ENCODE measurements at regions not wholly inside any gene's neighbourhood (a gene's known extent, or its start where the extent isn't known, plus 50 kb on each side); places are given as distances from the start of the nearest gene placed in this dataset.

GRCh38 chr13:50071379-50071778 lies 56.1 kb downstream of the KCNRG start:
- no peaks in the 10 kb centered on the region for H3K36me3 ChIP-seq
- H3K4me3 ChIP-seq, result no peak overlapping the region
- intact Hi-C loops (cut with DNase I), result no loop called here
- H3K27me3 ChIP-seq, result no peaks in the 10 kb centered on the region
- H3K9me3 ChIP-seq, result no peaks in the 10 kb centered on the region
- no peak for DNase-seq
- H3K4me1 ChIP-seq, result no peaks in the 10 kb centered on the region
- H3K27ac ChIP-seq, result no peak overlapping the region
- TF ChIP-seq, protein P1, sequence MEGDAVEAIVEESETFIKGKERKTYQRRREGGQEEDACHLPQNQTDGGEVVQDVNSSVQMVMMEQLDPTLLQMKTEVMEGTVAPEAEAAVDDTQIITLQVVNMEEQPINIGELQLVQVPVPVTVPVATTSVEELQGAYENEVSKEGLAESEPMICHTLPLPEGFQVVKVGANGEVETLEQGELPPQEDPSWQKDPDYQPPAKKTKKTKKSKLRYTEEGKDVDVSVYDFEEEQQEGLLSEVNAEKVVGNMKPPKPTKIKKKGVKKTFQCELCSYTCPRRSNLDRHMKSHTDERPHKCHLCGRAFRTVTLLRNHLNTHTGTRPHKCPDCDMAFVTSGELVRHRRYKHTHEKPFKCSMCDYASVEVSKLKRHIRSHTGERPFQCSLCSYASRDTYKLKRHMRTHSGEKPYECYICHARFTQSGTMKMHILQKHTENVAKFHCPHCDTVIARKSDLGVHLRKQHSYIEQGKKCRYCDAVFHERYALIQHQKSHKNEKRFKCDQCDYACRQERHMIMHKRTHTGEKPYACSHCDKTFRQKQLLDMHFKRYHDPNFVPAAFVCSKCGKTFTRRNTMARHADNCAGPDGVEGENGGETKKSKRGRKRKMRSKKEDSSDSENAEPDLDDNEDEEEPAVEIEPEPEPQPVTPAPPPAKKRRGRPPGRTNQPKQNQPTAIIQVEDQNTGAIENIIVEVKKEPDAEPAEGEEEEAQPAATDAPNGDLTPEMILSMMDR (IDR thresholded peaks at IDR 0.05), result no peak
- no peak overlapping the region for H3K9ac ChIP-seq (ENCODE audit: low read depth in 2 of 2, low read length in 2 of 2)

DNA sequence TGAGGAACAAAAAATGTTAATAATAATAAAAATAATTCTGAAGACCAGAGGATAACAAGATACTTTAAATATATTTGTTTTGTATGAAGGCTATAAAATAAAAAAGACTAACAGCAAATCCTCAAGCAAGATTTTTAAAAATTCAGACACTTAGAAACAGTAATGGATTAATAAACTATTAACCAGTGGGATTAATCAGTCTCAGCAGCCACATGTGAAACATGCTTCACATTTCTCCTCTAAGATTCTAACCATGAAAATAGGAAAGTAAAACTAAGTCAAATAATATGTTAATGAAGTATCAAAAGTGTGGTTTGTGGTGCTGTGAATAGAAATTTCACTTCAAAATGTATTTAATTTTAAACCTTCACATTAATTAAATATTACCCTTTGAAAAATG lies 57.4 kb downstream of the KCNRG start:
- no peak overlapping the region for H3K9ac ChIP-seq (ENCODE audit: low read depth in 2 of 2, low read length in 2 of 2)
- DNase-seq, result no peak
- no peaks in the 10 kb centered on the region for H3K9me3 ChIP-seq
- intact Hi-C loops (cut with DNase I), result no loop called here
- H3K4me3 ChIP-seq, result no peak overlapping the region
- TF ChIP-seq, protein P1 (IDR thresholded peaks at IDR 0.05), result no peak
- no peak overlapping the region for H3K27ac ChIP-seq
- H3K27me3 ChIP-seq, result no peaks in the 10 kb centered on the region
- no peaks in the 10 kb centered on the region for H3K36me3 ChIP-seq
- H3K4me1 ChIP-seq, result no peaks in the 10 kb centered on the region

GRCh38 chr13:50073340-50073739 lies 58.1 kb downstream of the KCNRG start:
- Histone ChIP-seq H3K27me3 (no peaks in the 10 kb centered on the region), H3K36me3 (no peaks in the 10 kb centered on the region), H3K4me1 (no peaks in the 10 kb centered on the region), H3K4me3 (no peak overlapping the region), H3K9me3 (no peaks in the 10 kb centered on the region), H3K9ac (ENCODE audit: low read depth in 2 of 2, low read length in 2 of 2) (no peak overlapping the region), H3K27ac (no peak overlapping the region)
- intact Hi-C loops (cut with DNase I), result no loop called here
- TF ChIP-seq, protein P1 (IDR thresholded peaks at IDR 0.05), result no peak
- DNase-seq, result no peak

DNA sequence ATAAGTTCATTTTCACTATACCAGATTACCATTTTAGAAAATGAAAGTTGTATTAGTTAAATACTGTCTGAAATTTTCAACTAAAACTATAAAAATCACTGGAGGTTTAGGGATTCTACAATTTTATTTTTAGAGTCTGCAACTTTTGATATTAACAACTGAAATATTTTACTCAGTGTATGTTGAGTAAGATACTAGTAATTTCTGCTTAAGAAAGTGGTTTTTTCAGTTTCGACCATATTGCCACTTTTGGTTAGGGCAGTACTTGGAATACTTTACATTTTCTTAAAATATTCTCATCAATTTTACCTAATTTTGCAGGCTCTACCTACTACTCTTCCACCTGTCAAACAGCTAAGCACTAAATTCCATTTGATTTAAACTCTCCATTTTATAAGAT lies 59.6 kb downstream of the KCNRG start:
- Histone ChIP-seq H3K27ac (no peak overlapping the region), H3K9me3 (no peaks in the 10 kb centered on the region)

DNA sequence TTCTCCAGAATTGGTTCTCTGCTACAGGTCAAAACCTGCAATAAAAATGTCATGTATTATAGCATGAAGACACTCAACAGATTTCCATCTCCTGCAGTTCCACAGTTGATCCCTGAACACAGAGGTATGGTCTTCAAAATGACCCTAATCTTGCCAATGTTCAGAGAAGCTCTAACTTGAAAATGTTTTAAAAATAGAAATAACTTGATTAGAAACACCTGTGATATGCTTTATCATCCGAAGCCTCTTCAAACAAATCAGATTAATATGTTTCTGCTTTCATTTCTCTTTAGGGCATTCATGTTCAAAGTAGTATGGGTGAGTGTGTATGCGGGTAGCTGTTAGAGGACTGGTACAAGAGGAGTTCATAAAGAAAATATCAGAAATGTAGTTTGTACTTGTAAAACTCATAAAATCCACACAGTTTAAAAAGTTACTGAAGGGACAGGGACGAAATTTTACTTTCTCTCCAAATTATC lies 60.4 kb downstream of the KCNRG start:
- intact Hi-C loops (cut with DNase I), result no loop called here
- no peaks in the 10 kb centered on the region for H3K9me3 ChIP-seq
- no peaks in the 10 kb centered on the region for H3K4me1 ChIP-seq
- no peak for DNase-seq
- H3K27me3 ChIP-seq, result no peaks in the 10 kb centered on the region
- H3K9ac ChIP-seq (ENCODE audit: low read depth in 2 of 2, low read length in 2 of 2), result no peak overlapping the region
- H3K27ac ChIP-seq, result no peak overlapping the region
- no peaks in the 10 kb centered on the region for H3K36me3 ChIP-seq
- TF ChIP-seq, protein P1 (IDR thresholded peaks at IDR 0.05), result no peak
- H3K4me3 ChIP-seq, result no peak overlapping the region

More for the DNA sequence above, 59.6 kb downstream of the KCNRG start:
- no peaks in the 10 kb centered on the region for H3K4me1 ChIP-seq
- TF ChIP-seq, protein P1 (IDR thresholded peaks at IDR 0.05), result no peak
- H3K36me3 ChIP-seq, result no peaks in the 10 kb centered on the region
- H3K9ac ChIP-seq (ENCODE audit: low read depth in 2 of 2, low read length in 2 of 2), result no peak overlapping the region
- intact Hi-C loops (cut with DNase I), result no loop called here
- DNase-seq, result no peak
- H3K27me3 ChIP-seq, result no peaks in the 10 kb centered on the region
- no peak overlapping the region for H3K4me3 ChIP-seq

All from colonic mucosa (tissue), 4 donors.